Liver (tissue), 3 donors: ENCODE measurements at regions not wholly inside any gene's neighbourhood (a gene's known extent, or its start where the extent isn't known, plus 50 kb on each side); places are given as distances from the start of the nearest gene placed in this dataset.

ENCODE experiments used
- ATF3 ChIP-seq: IDR thresholded peaks from 2 replicates; pipeline ENCODE4 v1.6.1; 2016; ENCODE audit warnings: antibody characterized with exemption
- CTCF ChIP-seq: fragments of 150-350 bp; IDR thresholded peaks from 2 replicates; pipeline ENCODE4 v1.5.1; 2017; ENCODE audit warnings: improper control_type of control experiment, low read depth, low read length; ENCODE audit not compliant: missing input control
- MAX ChIP-seq: IDR thresholded peaks from 2 replicates; pipeline ENCODE4 v1.6.1; 2016; ENCODE audit warnings: antibody characterized with exemption
- RAD21 ChIP-seq, 2 donors: IDR thresholded peaks; 2 replicates each; pipeline ENCODE4 v1.6.1; 2016; ENCODE audit warnings: antibody characterized with exemption in 2 of 2, mild to moderate bottlenecking in 2 of 2
- RXRA ChIP-seq, 2 donors: IDR thresholded peaks; 2 replicates each; pipeline ENCODE4 v1.6.1; 2017 to 2018; ENCODE audit warnings: antibody characterized with exemption in 2 of 2, mild to moderate bottlenecking in 1 of 2
- SP1 ChIP-seq: IDR thresholded peaks from 2 replicates; pipeline ENCODE4 v1.6.1; 2018; ENCODE audit warnings: antibody characterized with exemption, mild to moderate bottlenecking
- TAF1 ChIP-seq: conservative IDR thresholded peaks from 2 replicates; pipeline ENCODE4 v1.6.1; 2016; ENCODE audit warnings: antibody characterized with exemption, mild to moderate bottlenecking
- YY1 ChIP-seq: IDR thresholded peaks from 2 replicates; pipeline ENCODE4 v1.6.1; 2016; ENCODE audit warnings: antibody characterized with exemption, mild to moderate bottlenecking
- donor health status: healthy.
- donor health status: healthy.

- TF ChIP-seq CTCF: no peak
- TF ChIP-seq RAD21 (IDR thresholded peaks at IDR 0.05): no peak
- TF ChIP-seq TAF1: no peak
- no peak for TF ChIP-seq RXRA (IDR thresholded peaks at IDR 0.05)
- TF ChIP-seq MAX: no peak
- no peak for TF ChIP-seq YY1
- peak; percentile 40 for TF ChIP-seq SP1
- no peak for TF ChIP-seq ATF3
Measured at GRCh38 chr1:42004860-42005259, 86.1 kb upstream of the HIVEP3 start.
